Prostate gland (tissue), 2 donors: ENCODE measurements at regions not wholly inside any gene's neighbourhood (a gene's known extent, or its start where the extent isn't known, plus 50 kb on each side); places are given as distances from the start of the nearest gene placed in this dataset.

Source experiments
- CTCF ChIP-seq, 4 experiments: fragments of 200-600 bp in 2 of 4; fragments of 450-650 bp in 2 of 4; sonication (generic) in 2 of 4; IDR thresholded peaks; 1 replicate in 3 of 4; 2 replicates in 1 of 4; pipeline ENCODE4 v1.5.1; 2016 to 2019; ENCODE audit warnings: antibody characterized with exemption in 4 of 4, mild to moderate bottlenecking in 2 of 4, moderate library complexity in 2 of 4
- POLR2A ChIP-seq: fragments of 450-650 bp; IDR thresholded peaks from one replicate; pipeline ENCODE4 v1.6.1; 2016; ENCODE audit warnings: antibody characterized with exemption, mild to moderate bottlenecking

- TF ChIP-seq POLR2A (no peak), CTCF (IDR thresholded peaks at IDR 0.05) (no peak)
Measured at GRCh38 chr5:165057145-165057544, 1551.7 kb downstream of the MAT2B start.
